Parathyroid adenoma (tissue), 2 donors: ENCODE measurements at regions not wholly inside any gene's neighbourhood (a gene's known extent, or its start where the extent isn't known, plus 50 kb on each side); places are given as distances from the start of the nearest gene placed in this dataset.

Experiments used
- H2AFZ ChIP-seq: fragments of 300-600 bp; sonication (generic); one replicate; pipeline ENCODE4 v1.7.0; 2017; ENCODE audit warnings: antibody characterized with exemption, mild to moderate bottlenecking
- H3K27ac ChIP-seq: fragments of 300-600 bp; sonication (generic); one replicate; pipeline ENCODE4 v1.7.0; 2017
- H3K27me3 ChIP-seq: fragments of 300-600 bp; sonication (generic); one replicate; pipeline ENCODE4 v1.7.0; 2017; ENCODE audit warnings: low read length; ENCODE audit not compliant: control insufficient read depth, insufficient read depth
- H3K36me3 ChIP-seq: fragments of 300-600 bp; sonication (generic); one replicate; pipeline ENCODE4 v1.7.0; 2017; ENCODE audit warnings: low read length; ENCODE audit not compliant: control insufficient read depth, insufficient read depth
- H3K4me1 ChIP-seq: fragments of 300-600 bp; sonication (generic); one replicate; pipeline ENCODE4 v1.7.0; 2017; ENCODE audit warnings: control low read depth
- H3K4me2 ChIP-seq: fragments of 300-600 bp; sonication (generic); one replicate; pipeline ENCODE4 v1.7.0; 2017; ENCODE audit warnings: low read length
- H3K4me3 ChIP-seq: fragments of 300-600 bp; sonication (generic); one replicate; pipeline ENCODE4 v1.7.0; 2017; ENCODE audit warnings: low read depth, low read length
- H3K79me2 ChIP-seq: fragments of 300-600 bp; sonication (generic); one replicate; pipeline ENCODE4 v1.7.0; 2017; ENCODE audit warnings: control low read depth
- H3K9ac ChIP-seq: fragments of 300-600 bp; sonication (generic); one replicate; pipeline ENCODE4 v1.7.0; 2017; ENCODE audit warnings: mild to moderate bottlenecking
- H3K9me3 ChIP-seq: fragments of 300-600 bp; sonication (generic); one replicate; pipeline ENCODE4 v1.7.0; 2017; ENCODE audit warnings: low read length; ENCODE audit not compliant: control insufficient read depth
- CTCF ChIP-seq: fragments of 300-600 bp; sonication (generic); IDR thresholded peaks from one replicate; pipeline ENCODE4 v1.7.0; 2017; ENCODE audit warnings: antibody characterized with exemption, mild to moderate bottlenecking
- donor health status: primary hyperparathyroidism.

- H3K9me3 ChIP-seq: no peaks in the 10 kb centered on the region
- no peak overlapping the region for H3K4me2 ChIP-seq
- no peak overlapping the region for H3K4me3 ChIP-seq
- no peaks in the 10 kb centered on the region for H3K27me3 ChIP-seq
- H3K79me2 ChIP-seq: no peaks in the 10 kb centered on the region
- H3K4me1 ChIP-seq: no peaks in the 10 kb centered on the region
- peak overlapping the region; percentile 53 for H2AFZ ChIP-seq
- no peaks in the 10 kb centered on the region for H3K36me3 ChIP-seq
- no peak overlapping the region for H3K27ac ChIP-seq
- no peak overlapping the region for H3K9ac ChIP-seq
- no peak for TF ChIP-seq CTCF
Observed at GRCh38 chr1:87464022-87464490, 135.4 kb downstream of the LMO4 start.

GRCh38 chr1:87466621-87467020 is 137.9 kb downstream of the LMO4 start:
- no peaks in the 10 kb centered on the region for H3K79me2 ChIP-seq
- no peaks in the 10 kb centered on the region for H3K9me3 ChIP-seq
- no peak overlapping the region for H3K4me3 ChIP-seq
- TF ChIP-seq CTCF: no peak
- H3K27ac ChIP-seq: no peak overlapping the region
- no peaks in the 10 kb centered on the region for H3K27me3 ChIP-seq
- H3K36me3 ChIP-seq: no peaks in the 10 kb centered on the region
- no peaks in the 10 kb centered on the region for H3K4me1 ChIP-seq
- no peak overlapping the region for H2AFZ ChIP-seq
- H3K4me2 ChIP-seq: no peak overlapping the region
- no peak overlapping the region for H3K9ac ChIP-seq

- H3K27ac ChIP-seq: no peak overlapping the region
- no peaks in the 10 kb centered on the region for H3K9me3 ChIP-seq
- no peak overlapping the region for H3K9ac ChIP-seq
- TF ChIP-seq CTCF: no peak
- no peak overlapping the region for H3K4me2 ChIP-seq
- no peak overlapping the region for H2AFZ ChIP-seq
- no peaks in the 10 kb centered on the region for H3K27me3 ChIP-seq
- H3K79me2 ChIP-seq: no peaks in the 10 kb centered on the region
- H3K36me3 ChIP-seq: no peaks in the 10 kb centered on the region
- no peaks in the 10 kb centered on the region for H3K4me1 ChIP-seq
- H3K4me3 ChIP-seq: no peak overlapping the region
Observed at GRCh38 chr1:87472716-87473115, 144.0 kb downstream of the LMO4 start.

DNA sequence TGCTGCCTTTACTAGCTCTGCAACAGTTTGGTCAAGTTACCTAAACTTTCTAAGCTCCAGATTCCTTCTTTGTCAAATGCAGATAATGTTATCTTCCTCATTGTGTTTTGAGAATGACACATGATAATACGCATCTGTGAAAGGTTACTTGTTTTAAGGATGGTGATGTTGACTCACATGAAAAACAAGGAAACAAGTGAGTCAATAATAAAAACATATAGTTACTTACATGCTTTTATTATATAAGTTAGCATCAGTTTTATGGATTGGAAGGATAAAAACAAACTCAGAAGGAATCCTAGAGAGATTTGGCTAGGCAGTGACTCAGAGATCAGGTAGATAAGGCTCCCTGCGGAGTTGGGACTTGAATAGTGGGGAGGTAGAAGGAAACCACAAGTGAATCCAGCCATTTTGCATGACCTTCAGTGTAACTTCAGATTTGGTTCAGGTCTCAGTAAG is 144.6 kb downstream of the LMO4 start:
- Histone ChIP-seq H2AFZ (no peak overlapping the region), H3K27me3 (no peaks in the 10 kb centered on the region), H3K4me2 (no peak overlapping the region), H3K9me3 (no peaks in the 10 kb centered on the region), H3K4me3 (no peak overlapping the region), H3K36me3 (no peaks in the 10 kb centered on the region), H3K27ac (no peak overlapping the region), H3K9ac (no peak overlapping the region), H3K79me2 (no peaks in the 10 kb centered on the region), H3K4me1 (no peaks in the 10 kb centered on the region)
- TF ChIP-seq CTCF: no peak

DNA sequence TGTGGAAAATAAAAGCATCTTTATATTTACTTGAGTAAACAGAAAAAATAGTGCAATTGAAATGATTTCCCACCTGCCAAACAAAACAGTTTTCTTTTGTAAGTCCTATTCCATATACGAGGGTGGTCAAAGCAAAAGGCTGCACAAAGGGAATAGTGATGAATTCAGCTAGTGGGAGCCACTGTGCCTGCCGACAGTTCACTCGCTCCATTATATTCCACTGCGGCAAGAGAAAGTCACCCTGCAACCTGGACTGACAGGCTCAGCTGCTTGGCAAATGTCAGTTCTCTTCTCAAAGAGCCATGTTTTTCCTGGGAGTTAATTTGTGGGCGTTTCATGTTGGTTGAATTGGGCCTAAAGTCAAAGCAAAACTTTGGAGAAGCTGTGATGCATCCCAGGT is 145.4 kb downstream of the LMO4 start:
- H3K36me3 ChIP-seq: no peaks in the 10 kb centered on the region
- H3K9me3 ChIP-seq: no peaks in the 10 kb centered on the region
- H3K9ac ChIP-seq: no peak overlapping the region
- no peak for TF ChIP-seq CTCF
- no peaks in the 10 kb centered on the region for H3K27me3 ChIP-seq
- H3K4me2 ChIP-seq: no peak overlapping the region
- H3K79me2 ChIP-seq: no peaks in the 10 kb centered on the region
- H3K27ac ChIP-seq: no peak overlapping the region
- no peak overlapping the region for H3K4me3 ChIP-seq
- H3K4me1 ChIP-seq: no peaks in the 10 kb centered on the region
- H2AFZ ChIP-seq: no peak overlapping the region
